RWPE1 (cell line): ENCODE measurements at regions not wholly inside any gene's neighbourhood (a gene's known extent, or its start where the extent isn't known, plus 50 kb on each side); places are given as distances from the start of the nearest gene placed in this dataset.

Source experiments
- CTCF ChIA-PET: fragments of 350-600 bp; sonication (Branson Sonifier 250); formaldehyde crosslinking; extraction: SDS; loops from one replicate; lab custom pipeline; 2021; lab: Yijun Ruan, JAX
- POLR2A ChIA-PET: fragments of 400-600 bp; formaldehyde crosslinking; extraction: SDS; loops from one replicate; lab custom pipeline; 2020; ENCODE audit warnings: antibody characterized with exemption; ENCODE audit not compliant: low non-redundant PET; lab: Yijun Ruan, JAX
- DNase-seq: peaks from one replicate; pipeline ENCODE4 v3.0.0; 2012; ENCODE audit warnings: low spot score
- H3K27ac ChIP-seq: fragments of 450-650 bp; 2 replicates; pipeline ENCODE4 v1.5.1; 2017
- CTCF ChIP-seq: fragments of 450-650 bp; conservative IDR thresholded peaks from 2 replicates; pipeline ENCODE4 v1.5.1; 2017; ENCODE audit warnings: low read depth, mild to moderate bottlenecking

DNA sequence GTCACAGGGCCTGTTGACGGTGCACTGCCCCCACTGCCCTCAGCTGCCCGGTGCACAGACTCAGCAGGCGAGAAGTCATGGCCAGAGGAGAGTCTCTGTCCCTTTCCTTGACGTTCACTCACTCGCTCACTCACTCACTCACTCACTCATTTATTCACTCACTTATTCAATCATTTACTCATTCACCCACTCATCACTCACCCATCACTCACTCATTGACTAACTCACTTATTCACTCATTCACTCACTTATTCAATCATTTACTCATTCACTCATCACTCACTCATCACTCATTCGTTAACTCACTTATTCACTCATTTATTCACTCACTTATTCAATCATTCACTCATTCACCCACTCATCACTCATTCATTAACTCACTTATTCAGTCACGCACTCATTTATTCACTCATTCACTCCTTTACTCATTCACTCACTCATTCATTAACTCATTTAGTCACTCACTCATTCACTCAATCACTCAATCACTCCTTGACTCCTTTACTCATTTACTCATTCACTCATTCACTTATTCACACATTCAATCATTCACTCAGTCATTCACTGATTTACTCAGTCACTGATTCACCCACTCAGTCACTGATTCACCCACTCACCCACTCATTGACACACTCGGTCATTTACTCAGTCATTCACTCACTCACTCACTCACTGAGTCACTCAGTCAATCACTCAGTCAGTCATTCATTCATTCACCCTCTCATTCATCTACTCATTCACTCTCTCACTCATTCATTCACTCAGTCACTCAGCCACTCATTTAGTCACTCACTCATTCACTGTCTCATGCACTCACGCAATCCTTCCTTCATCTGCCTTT lies 1193.5 kb downstream of the BRD1 start:
- DNase-seq, result no peak
- H3K27ac ChIP-seq, result no peak overlapping the region
- CTCF ChIA-PET, result no interaction called here
- TF ChIP-seq CTCF, result no peak
- POLR2A ChIA-PET, result no interaction called here

DNA sequence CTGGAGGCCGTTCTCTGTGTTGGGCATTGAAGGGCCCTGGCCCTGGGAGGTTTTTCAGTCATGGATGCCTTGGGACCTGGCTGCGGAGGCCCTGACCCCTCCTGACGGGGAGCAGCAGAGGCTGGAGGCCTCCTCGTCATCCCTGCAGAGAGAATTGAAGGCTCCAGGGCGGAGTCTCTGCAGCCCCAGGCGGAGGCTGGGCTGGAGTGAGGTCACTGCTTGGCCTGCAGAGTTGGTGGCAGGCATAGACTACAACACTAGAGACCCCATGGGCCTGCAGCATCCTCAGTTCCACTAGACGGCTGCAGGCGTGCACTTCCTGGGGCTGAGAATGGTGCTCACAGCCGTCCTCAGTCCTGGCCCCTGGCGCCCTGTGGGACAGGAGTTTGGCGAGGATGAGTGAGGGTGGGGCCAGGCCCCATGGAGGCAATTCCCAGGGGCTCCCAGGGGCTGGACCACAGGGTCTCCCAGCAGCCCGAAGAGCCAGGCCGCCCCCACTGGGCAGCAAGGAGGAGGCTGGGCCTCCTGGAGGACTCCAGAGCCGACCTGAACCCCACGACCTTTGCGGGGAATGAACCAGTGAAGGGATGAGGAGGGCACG lies 1194.9 kb downstream of the BRD1 start:
- POLR2A ChIA-PET, result no interaction called here
- no peak for TF ChIP-seq CTCF
- no peak overlapping the region for H3K27ac ChIP-seq
- no peak for DNase-seq
- CTCF ChIA-PET, result no interaction called here

GRCh38 chr22:48631288-48631863 lies 1196.3 kb downstream of the BRD1 start:
- H3K27ac ChIP-seq, result no peak overlapping the region

GRCh38 chr22:48630848-48631247 lies 1196.8 kb downstream of the BRD1 start:
- H3K27ac ChIP-seq, result no peak overlapping the region
- no peak for TF ChIP-seq CTCF
- DNase-seq, result no peak
- CTCF ChIA-PET, result no interaction called here
- POLR2A ChIA-PET, result no interaction called here

More at GRCh38 chr22:48631288-48631863, 1196.3 kb downstream of the BRD1 start:
- POLR2A ChIA-PET, result no interaction called here
- CTCF ChIA-PET, result no interaction called here
- TF ChIP-seq CTCF, result no peak
- DNase-seq, result no peak

GRCh38 chr22:48630433-48630754 lies 1197.3 kb downstream of the BRD1 start:
- POLR2A ChIA-PET, result no interaction called here
- DNase-seq, result no peak
- H3K27ac ChIP-seq, result no peak overlapping the region
- no peak for TF ChIP-seq CTCF
- CTCF ChIA-PET, result no interaction called here

DNA sequence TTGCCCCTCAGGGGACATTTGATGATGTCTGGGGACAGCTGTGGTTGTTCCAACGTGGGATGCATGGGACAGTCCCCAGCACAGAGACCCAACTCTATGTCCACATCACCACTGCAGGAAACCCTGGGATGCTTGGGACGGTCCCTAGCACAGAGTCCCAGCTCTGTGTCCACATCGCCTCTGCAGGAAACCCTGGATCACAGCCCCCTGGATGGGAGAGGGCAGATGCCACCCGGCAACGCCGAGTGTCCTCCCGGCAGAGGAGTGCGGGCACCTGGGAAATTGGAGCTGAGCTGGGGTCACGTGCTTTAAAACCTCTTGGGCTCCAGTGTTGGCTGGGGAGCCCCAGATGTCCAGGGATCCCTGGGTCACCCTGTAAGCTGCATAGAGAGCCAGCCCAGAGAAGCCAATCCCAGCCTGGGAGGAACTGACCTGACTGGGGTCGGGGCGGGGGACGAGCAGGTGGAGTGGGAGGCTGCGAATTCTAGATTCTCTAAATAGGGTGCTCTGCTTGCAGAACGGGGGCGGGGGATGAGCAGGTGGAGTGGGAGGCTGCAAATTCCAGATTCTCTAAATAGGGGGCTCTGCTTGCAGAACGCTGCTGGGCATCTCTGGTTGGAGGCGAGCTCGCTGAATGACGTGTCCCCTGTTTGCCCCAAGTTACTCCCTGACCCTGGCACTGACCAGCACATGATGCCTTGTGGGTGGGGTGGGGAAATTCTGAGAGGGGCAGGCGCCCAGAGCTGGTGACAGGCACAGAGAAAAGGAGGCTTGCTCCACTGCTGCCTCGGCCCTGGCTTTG lies 1197.8 kb downstream of the BRD1 start:
- H3K27ac ChIP-seq, result no peak overlapping the region
- TF ChIP-seq CTCF, result no peak
- ChIA-PET CTCF (no interaction called here), POLR2A (no interaction called here)
- no peak for DNase-seq
